GM21423 (cell line): ENCODE measurements at regions not wholly inside any gene's neighbourhood (a gene's known extent, or its start where the extent isn't known, plus 50 kb on each side); places are given as distances from the start of the nearest gene placed in this dataset.
"Not testable (repeated sequence)": the region's sequence is repeated elsewhere in the genome, so short reads cannot be mapped to it uniquely, and the experiment has no call there.

Source experiments
- ATAC-seq: cut with Tn5 transposase; IDR thresholded peaks from one replicate; pipeline ENCODE4 v1.9.1; 2021; ENCODE audit warnings: mild to moderate bottlenecking, moderate library complexity; ENCODE audit not compliant: unreplicated experiment

GRCh38 chr6:99668036-99668705, 61.5 kb downstream of the PRDM13 start:
- ATAC-seq: no peak

GRCh38 chr6:99689916-99690685, 83.5 kb downstream of the PRDM13 start:
- no peak for ATAC-seq

GRCh38 chr6:99702287-99702686, 95.7 kb downstream of the PRDM13 start:
- ATAC-seq: not testable (repeated sequence)

- ATAC-seq: no peak
Measured at GRCh38 chr6:99709062-99709461, 102.4 kb downstream of the PRDM13 start.

- no peak for ATAC-seq
Measured at GRCh38 chr6:99711302-99711701, 104.7 kb downstream of the PRDM13 start.

GRCh38 chr6:99711925-99712324, 105.3 kb downstream of the PRDM13 start:
- no peak for ATAC-seq

- ATAC-seq: no peak
Measured at GRCh38 chr6:99712519-99712918, 105.9 kb downstream of the PRDM13 start.

GRCh38 chr6:99722043-99722442, 115.4 kb downstream of the PRDM13 start:
- not testable (repeated sequence) for ATAC-seq

- ATAC-seq: not testable (repeated sequence)
Measured at GRCh38 chr6:99730237-99730636, 123.6 kb downstream of the PRDM13 start.

GRCh38 chr6:99736302-99736701, 129.7 kb downstream of the PRDM13 start:
- no peak for ATAC-seq

GRCh38 chr6:99739526-99739925, 132.9 kb downstream of the PRDM13 start:
- no peak for ATAC-seq

- no peak for ATAC-seq
Measured at GRCh38 chr6:99741092-99741491, 134.5 kb downstream of the PRDM13 start.

GRCh38 chr6:99743647-99744046, 137.0 kb downstream of the PRDM13 start:
- ATAC-seq: no peak

GRCh38 chr6:99745651-99746050, 139.0 kb downstream of the PRDM13 start:
- no peak for ATAC-seq

GRCh38 chr6:99746261-99746895, 139.7 kb downstream of the PRDM13 start:
- peak; percentile 93 for ATAC-seq

GRCh38 chr6:99761711-99762110, 155.1 kb downstream of the PRDM13 start:
- ATAC-seq: no peak

- no peak for ATAC-seq
Measured at GRCh38 chr6:99768166-99768565, 161.5 kb downstream of the PRDM13 start.

GRCh38 chr6:99779631-99780555, 173.3 kb downstream of the PRDM13 start:
- no peak for ATAC-seq

- no peak for ATAC-seq
Measured at GRCh38 chr6:99780556-99780885, 173.9 kb downstream of the PRDM13 start.

- peak; percentile 63 for ATAC-seq
Measured at GRCh38 chr6:99789767-99790166, 183.1 kb downstream of the PRDM13 start.

GRCh38 chr6:99790679-99791078, 184.0 kb downstream of the PRDM13 start:
- ATAC-seq: no peak
